HG02885 (cell line): ENCODE measurements at regions not wholly inside any gene's neighbourhood (a gene's known extent, or its start where the extent isn't known, plus 50 kb on each side); places are given as distances from the start of the nearest gene placed in this dataset.

Source experiments
- ATAC-seq: cut with Tn5 transposase; IDR thresholded peaks from one replicate; pipeline ENCODE4 v1.9.1; 2021; ENCODE audit warnings: mild to moderate bottlenecking; ENCODE audit not compliant: unreplicated experiment, poor library complexity

GRCh38 chr4:27327421-27328181 is 467.0 kb downstream of the STIM2 start:
- peak; percentile 51 for ATAC-seq

DNA sequence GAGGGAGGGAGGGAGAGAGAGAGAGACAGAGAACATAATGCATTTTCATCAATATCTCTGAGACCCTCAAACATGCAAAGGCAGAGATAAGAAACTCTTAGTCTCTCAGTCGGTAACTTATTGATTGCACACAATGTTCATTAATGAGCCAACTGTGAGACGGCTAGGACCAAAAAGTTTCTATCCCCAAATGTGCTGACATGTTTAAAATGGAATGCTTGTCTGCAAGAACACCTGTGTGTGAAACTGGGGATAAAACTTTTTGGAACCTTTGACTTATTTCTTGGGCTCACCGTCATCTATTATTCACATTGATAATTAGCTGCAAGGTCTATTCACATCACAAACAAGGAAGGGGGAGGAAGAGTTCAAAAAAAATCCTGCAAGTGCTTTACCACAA is 477.9 kb downstream of the STIM2 start:
- ATAC-seq, result no peak

DNA sequence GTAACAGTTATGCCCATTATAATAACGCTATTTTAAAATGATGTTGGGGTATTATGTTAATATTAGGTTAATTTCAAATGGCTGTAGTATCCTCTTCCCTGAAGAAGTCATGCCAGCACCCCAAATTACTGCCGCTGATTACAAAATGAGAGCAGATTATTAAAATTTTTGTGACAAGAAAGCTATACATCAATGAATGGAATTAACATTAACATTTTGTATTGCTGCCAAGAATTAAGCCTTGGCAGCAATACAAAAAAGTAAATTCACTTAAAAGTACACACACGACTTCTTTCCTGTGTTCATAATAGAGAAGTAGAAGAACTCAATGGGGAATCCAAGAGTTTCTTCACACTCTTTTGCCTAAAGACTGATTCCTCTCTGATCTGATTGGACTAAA is 482.8 kb downstream of the STIM2 start:
- no peak for ATAC-seq

DNA sequence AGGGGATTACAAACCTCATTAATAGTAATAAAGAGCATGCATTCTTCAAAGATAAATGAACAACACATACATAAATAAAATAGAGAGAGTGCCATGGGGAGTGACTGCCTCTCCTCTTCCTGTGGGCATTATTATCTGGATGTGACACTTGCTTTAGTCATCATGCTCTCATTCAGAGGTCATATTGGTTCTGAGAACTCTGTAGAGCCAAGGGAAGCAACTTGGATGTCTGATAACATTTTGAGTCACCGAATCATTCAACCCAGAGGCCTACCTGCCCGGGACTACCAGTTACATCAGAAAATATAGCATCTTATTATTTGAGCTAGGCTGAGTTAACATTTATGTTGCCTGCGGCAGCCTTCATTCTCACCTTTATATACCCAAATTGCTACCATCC is 489.5 kb downstream of the STIM2 start:
- ATAC-seq, result no peak

DNA sequence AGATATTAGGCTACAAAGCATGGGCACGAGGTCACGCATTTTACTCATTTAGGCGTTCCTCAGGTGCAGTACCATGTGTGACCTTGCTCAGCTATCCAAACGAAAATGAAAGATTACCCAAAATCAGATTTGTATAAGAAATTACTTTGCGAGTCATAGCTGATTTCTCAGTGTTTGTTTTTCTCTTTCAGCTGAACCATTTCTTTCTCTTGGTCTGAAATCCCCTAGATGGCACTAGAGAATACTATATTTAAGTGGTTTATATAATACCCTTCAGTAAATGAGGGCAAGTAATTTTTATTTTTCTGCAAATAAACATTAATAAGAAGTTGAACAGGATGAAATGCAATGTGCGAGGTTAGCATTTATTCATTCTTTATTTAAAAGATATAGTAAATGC is 496.6 kb downstream of the STIM2 start:
- ATAC-seq, result no peak

DNA sequence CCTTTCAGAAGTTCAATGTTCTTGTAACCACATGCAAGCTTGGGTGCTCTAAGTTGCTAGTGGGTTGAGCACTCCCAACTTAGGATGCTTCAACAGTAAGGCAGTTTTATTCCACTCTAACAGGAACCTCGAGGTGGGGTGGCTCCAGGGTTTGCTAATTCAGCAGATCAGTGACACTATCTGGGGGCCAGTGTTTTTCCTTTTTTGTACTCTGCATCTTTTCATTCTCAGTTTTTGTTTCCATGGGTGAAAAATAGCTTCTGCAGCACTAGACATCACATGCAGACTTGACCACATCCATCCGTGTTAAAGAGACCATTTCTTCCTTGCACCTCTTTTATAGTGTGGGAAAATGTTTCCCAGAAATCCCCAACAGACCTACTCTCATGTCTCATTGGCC is 497.6 kb downstream of the STIM2 start:
- no peak for ATAC-seq

DNA sequence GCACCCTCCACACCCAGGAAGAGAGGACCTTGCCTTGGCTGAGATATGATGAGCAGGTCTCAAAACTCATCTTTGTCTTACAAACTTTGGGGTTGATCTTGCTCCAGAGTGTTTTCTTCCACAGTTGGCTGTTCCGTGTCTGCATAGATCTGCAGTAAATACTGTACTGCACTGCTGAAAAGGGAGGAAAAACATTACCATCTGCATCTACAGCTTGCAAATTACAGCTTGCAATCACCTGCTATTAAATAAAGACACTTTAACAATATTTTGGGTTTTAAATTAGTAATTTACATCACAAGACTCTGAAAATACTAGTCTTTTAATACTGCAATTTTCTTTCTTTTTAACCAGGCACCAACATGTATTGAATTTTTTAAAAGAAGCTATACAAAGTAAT is 499.5 kb downstream of the STIM2 start:
- ATAC-seq, result no peak

- ATAC-seq, result no peak
Observed at GRCh38 chr4:27360790-27361267, 500.2 kb downstream of the STIM2 start.

GRCh38 chr4:27364509-27364908 is 503.9 kb downstream of the STIM2 start:
- no peak for ATAC-seq

DNA sequence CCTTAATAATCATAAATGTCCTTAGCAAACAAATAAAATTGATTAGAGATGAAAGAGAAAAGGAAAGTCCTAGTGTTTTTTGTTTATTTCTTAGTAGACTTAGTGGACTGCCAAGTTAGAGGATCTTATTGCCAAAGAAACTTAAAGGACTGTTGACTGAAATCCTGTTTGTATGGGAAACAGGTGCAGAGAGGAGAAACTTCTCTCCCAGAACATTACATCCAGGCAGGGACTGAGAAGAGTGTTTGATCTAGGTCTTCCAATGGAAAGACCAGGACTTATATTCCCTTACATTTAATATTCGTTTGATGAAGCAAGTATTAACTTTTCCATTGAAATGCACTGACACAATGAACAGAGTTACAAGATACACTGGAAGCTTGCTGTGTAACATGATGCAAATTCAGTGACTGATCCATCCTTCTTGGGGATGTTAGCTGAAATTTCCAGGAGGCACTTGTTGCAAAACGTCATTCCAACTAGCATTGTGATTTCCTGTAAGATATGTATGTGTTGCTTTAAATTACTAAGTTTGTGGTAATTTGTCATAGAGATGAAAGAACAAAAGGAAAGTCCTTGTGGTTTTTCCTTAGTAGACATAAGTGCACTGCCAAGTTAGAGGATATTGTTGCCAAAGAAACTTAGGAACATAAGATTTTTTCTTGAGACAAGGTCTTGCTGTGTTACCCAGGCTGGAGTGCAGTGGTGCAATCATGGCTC is 505.6 kb downstream of the STIM2 start:
- no peak for ATAC-seq

DNA sequence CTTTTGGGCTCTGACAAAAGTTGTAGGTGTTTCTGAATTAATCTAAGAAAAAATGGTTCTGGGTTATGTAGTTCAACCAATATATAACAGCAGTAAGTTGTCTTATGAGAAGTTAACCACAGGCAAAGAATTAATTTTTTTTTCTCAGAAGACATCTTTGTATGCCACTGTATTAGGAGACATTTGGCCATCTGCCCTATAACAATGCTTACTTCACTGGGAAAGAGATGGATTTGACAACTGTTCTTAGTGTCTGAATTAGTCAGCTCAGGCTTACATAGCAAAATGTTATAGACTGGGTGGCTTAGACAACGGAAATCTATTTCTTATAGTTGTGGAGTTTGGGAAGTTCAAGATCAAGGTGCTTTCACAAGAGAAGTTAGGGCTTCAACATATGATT is 508.1 kb downstream of the STIM2 start:
- ATAC-seq, result no peak

DNA sequence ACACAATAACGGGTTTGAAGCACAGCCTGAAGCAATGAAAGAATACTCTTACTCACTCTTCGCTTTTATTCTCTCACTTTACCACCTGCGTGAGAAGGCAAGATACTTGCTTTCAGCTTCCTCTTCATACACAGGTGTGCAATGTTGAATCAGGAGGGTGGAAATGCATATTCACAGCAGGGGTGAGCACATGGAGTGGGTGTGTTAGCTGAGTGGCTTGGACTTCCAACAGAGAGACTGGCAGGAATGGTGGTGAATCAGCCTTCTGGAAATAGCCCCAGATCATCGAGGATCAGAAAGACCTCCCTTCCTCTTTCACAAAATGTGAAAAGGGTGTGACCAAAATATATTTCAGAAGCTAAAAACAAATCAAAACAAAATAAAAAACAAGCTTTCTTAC is 521.2 kb downstream of the STIM2 start:
- no peak for ATAC-seq

DNA sequence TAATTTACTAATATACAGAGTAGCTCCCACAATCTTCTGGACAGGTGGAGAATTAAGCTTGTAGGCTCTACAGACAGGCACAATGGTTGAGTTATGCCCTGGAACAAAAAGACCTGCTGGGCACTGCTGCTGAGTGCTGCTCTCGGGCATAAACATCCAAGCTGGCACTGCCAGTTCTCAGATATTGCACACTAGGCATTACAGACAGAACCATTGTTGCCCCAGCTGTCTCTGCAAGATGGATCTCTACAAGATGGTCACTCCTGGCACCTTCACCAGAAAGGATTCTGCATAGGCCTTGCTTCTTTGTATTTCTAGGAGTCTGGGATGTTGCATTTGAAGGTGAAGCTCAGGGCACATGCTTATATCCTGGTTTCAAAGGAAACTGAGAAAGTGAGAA is 527.1 kb downstream of the STIM2 start:
- ATAC-seq, result no peak

GRCh38 chr4:27397886-27398285 is 537.2 kb downstream of the STIM2 start:
- no peak for ATAC-seq

DNA sequence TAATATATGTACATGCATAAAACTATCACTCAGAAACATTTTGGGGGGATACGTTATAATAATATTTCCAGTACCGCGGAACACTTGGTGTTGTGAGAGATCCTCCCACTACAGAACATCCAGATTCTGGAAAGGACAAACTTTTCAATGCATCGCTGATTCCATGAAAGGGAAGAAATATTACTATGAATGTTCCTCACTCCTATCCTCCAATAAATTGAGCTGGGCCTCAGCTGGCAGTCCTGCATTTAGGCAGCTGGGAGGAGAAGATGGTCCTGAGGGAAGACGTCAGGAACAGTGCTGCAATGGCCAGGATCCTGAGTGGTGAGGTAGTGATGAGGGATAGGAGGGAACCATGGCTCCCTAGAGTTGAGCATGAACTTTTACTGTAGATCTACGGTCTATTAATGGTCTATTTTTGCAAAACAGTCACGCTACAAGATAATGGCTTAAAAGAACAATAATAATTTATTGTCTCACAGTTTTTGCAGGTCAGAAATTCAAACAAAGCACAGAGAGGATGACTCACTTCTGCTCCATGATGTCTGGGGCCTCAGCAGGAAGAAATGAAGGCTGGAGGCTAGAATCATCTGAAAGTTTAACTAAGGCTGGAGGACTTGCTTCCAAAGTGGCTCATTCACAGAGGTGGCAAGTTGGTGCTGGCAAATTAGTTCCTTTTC is 538.1 kb downstream of the STIM2 start:
- no peak for ATAC-seq

- ATAC-seq, result no peak
Observed at GRCh38 chr4:27407616-27408015, 547.0 kb downstream of the STIM2 start.

GRCh38 chr4:27412613-27413012 is 552.0 kb downstream of the STIM2 start:
- ATAC-seq, result no peak

GRCh38 chr4:27414887-27415731 is 554.5 kb downstream of the STIM2 start:
- ATAC-seq, result no peak

- ATAC-seq, result no peak
Observed at GRCh38 chr4:27428661-27429060, 568.0 kb downstream of the STIM2 start.

- no peak for ATAC-seq
Observed at GRCh38 chr4:27429364-27429871, 568.8 kb downstream of the STIM2 start.
